Suprapubic skin (tissue), 4 donors: ENCODE measurements at regions not wholly inside any gene's neighbourhood (a gene's known extent, or its start where the extent isn't known, plus 50 kb on each side); places are given as distances from the start of the nearest gene placed in this dataset.

Experiments
- DNase-seq, 2 donors: peaks; one replicate each; pipeline ENCODE4 v3.0.0-alpha.2; 2019; ENCODE audit warnings: low spot score in 2 of 2
- H3K27ac ChIP-seq: fragments of 200-600 bp; sonication (generic); one replicate; pipeline ENCODE4 v1.5.1; 2019
- H3K27me3 ChIP-seq: fragments of 200-600 bp; sonication (generic); one replicate; pipeline ENCODE4 v1.5.1; 2019
- H3K36me3 ChIP-seq: fragments of 200-600 bp; sonication (generic); one replicate; pipeline ENCODE4 v1.5.1; 2019
- H3K4me1 ChIP-seq: fragments of 200-600 bp; sonication (generic); one replicate; pipeline ENCODE4 v1.5.1; 2019
- H3K4me3 ChIP-seq: fragments of 200-600 bp; sonication (generic); one replicate; pipeline ENCODE4 v1.5.1; 2019; ENCODE audit warnings: mild to moderate bottlenecking
- H3K9me3 ChIP-seq: fragments of 200-600 bp; sonication (generic); one replicate; pipeline ENCODE4 v1.5.1; 2019
- CTCF ChIP-seq, 2 donors: fragments of 200-600 bp in 1 of 2; fragments of 450-650 bp in 1 of 2; sonication (generic) in 1 of 2; IDR thresholded peaks; one replicate each; pipeline ENCODE4 v1.5.1; 2016 to 2019; ENCODE audit warnings: antibody characterized with exemption in 2 of 2, mild to moderate bottlenecking in 1 of 2, moderate library complexity in 1 of 2
- EP300 ChIP-seq: sonication (generic); formaldehyde crosslinking; IDR thresholded peaks from one replicate; pipeline ENCODE4 v1.6.1; 2017; ENCODE audit warnings: antibody characterized with exemption
- POLR2A ChIP-seq, 2 donors: fragments of 450-650 bp; IDR thresholded peaks; one replicate each; pipeline ENCODE4 v1.6.1; 2017; ENCODE audit warnings: antibody characterized with exemption in 2 of 2, mild to moderate bottlenecking in 2 of 2, moderate library complexity in 2 of 2
- POLR2AphosphoS5 ChIP-seq, 3 donors: sonication (generic); formaldehyde crosslinking; IDR thresholded peaks; one replicate each; pipeline ENCODE4 v1.6.1; 2017; ENCODE audit warnings: antibody characterized with exemption in 3 of 3
- WGBS: methylation state at CpG from one replicate; pipeline ENCODE4 v1.1.5; 2018; 5-methylcytosine and 5-hydroxymethylcytosine counted together

- Histone ChIP-seq H3K9me3 (no peaks in the 10 kb centered on the region), H3K27ac (no peak overlapping the region), H3K27me3 (peaks cover 10% of the 10 kb centered on the region), H3K4me3 (no peak overlapping the region), H3K36me3 (no peaks in the 10 kb centered on the region), H3K4me1 (no peaks in the 10 kb centered on the region)
- 34% methylated on average over 6 of the region's 6 CpGs for WGBS
- peak in 1 of 2 donors; percentile 12 for DNase-seq
- TF ChIP-seq POLR2A (IDR thresholded peaks at IDR 0.05), result no peak
- TF ChIP-seq EP300, result no peak
- TF ChIP-seq POLR2AphosphoS5 (IDR thresholded peaks at IDR 0.05), result no peak
- TF ChIP-seq CTCF (IDR thresholded peaks at IDR 0.05), result no peak
Observed at GRCh38 chr19:31718032-31718431, 368.8 kb upstream of the TSHZ3 start.

- no peaks in the 10 kb centered on the region for H3K9me3 ChIP-seq
- peaks cover 10% of the 10 kb centered on the region for H3K27me3 ChIP-seq
- H3K27ac ChIP-seq, result no peak overlapping the region
- WGBS, result 43% methylated on average over 10 of the region's 10 CpGs
- H3K4me1 ChIP-seq, result no peaks in the 10 kb centered on the region
- DNase-seq, result peak in 1 of 2 donors; percentile 20
- no peaks in the 10 kb centered on the region for H3K36me3 ChIP-seq
- H3K4me3 ChIP-seq, result no peak overlapping the region
- TF ChIP-seq POLR2A (IDR thresholded peaks at IDR 0.05) (no peak), POLR2AphosphoS5 (IDR thresholded peaks at IDR 0.05) (no peak), CTCF (IDR thresholded peaks at IDR 0.05) (no peak), EP300 (no peak)
Observed at GRCh38 chr19:31718898-31719297, 369.7 kb upstream of the TSHZ3 start.

- DNase-seq, result no peak
- H3K4me1 ChIP-seq, result no peaks in the 10 kb centered on the region
- no peaks in the 10 kb centered on the region for H3K36me3 ChIP-seq
- H3K4me3 ChIP-seq, result no peak overlapping the region
- H3K27ac ChIP-seq, result no peak overlapping the region
- H3K27me3 ChIP-seq, result no peaks in the 10 kb centered on the region
- 61% methylated on average over 1 of the region's 1 CpG for WGBS
- no peaks in the 10 kb centered on the region for H3K9me3 ChIP-seq
- TF ChIP-seq CTCF (IDR thresholded peaks at IDR 0.05) (no peak), POLR2A (IDR thresholded peaks at IDR 0.05) (no peak), POLR2AphosphoS5 (IDR thresholded peaks at IDR 0.05) (no peak), EP300 (no peak)
Observed at GRCh38 chr19:31723101-31723500, 373.9 kb upstream of the TSHZ3 start.

- Histone ChIP-seq H3K9me3 (no peaks in the 10 kb centered on the region), H3K27me3 (no peaks in the 10 kb centered on the region), H3K36me3 (no peaks in the 10 kb centered on the region), H3K27ac (no peak overlapping the region), H3K4me1 (no peaks in the 10 kb centered on the region), H3K4me3 (no peak overlapping the region)
- no peak for TF ChIP-seq CTCF (IDR thresholded peaks at IDR 0.05)
- TF ChIP-seq POLR2A (IDR thresholded peaks at IDR 0.05), result no peak
- TF ChIP-seq EP300, result no peak
- no peak for TF ChIP-seq POLR2AphosphoS5 (IDR thresholded peaks at IDR 0.05)
- no peak for DNase-seq
- 62% methylated on average over 3 of the region's 3 CpGs for WGBS
Observed at GRCh38 chr19:31725051-31725450, 375.8 kb upstream of the TSHZ3 start.

GRCh38 chr19:31727536-31727935 is 378.3 kb upstream of the TSHZ3 start:
- no peaks in the 10 kb centered on the region for H3K36me3 ChIP-seq
- WGBS, result 86% methylated on average over 10 of the region's 10 CpGs
- no peak for DNase-seq
- no peaks in the 10 kb centered on the region for H3K9me3 ChIP-seq
- H3K27ac ChIP-seq, result no peak overlapping the region
- TF ChIP-seq CTCF (IDR thresholded peaks at IDR 0.05) (no peak), POLR2A (IDR thresholded peaks at IDR 0.05) (no peak), EP300 (no peak), POLR2AphosphoS5 (IDR thresholded peaks at IDR 0.05) (no peak)
- no peaks in the 10 kb centered on the region for H3K4me1 ChIP-seq
- no peak overlapping the region for H3K4me3 ChIP-seq
- H3K27me3 ChIP-seq, result no peaks in the 10 kb centered on the region
